SK-N-MC (cell line): ENCODE measurements at regions not wholly inside any gene's neighbourhood (a gene's known extent, or its start where the extent isn't known, plus 50 kb on each side); places are given as distances from the start of the nearest gene placed in this dataset.

ENCODE experiments used
- DNase-seq: peaks from one replicate; pipeline ENCODE4 v3.0.0-alpha.2; 2011; ENCODE audit warnings: low read depth, low spot score
- H3K27ac ChIP-seq: fragments of 200-600 bp; sonication (generic); 2 replicates; pipeline ENCODE4 v1.5.1; 2016; ENCODE audit warnings: mixed run types
- H3K36me3 ChIP-seq: fragments of 200-600 bp; sonication (generic); 2 replicates; pipeline ENCODE4 v1.6.1; 2017; ENCODE audit warnings: antibody characterized with exemption, low read length, mixed read lengths; ENCODE audit not compliant: insufficient read depth
- H3K4me3 ChIP-seq: fragments of 200-600 bp; sonication (generic); 2 replicates; pipeline ENCODE4 v1.5.1; 2016
- H3K9ac ChIP-seq: fragments of 200-600 bp; sonication (generic); 2 replicates; pipeline ENCODE4 v1.8.0; 2017; ENCODE audit warnings: mixed run types, mixed read lengths; ENCODE audit not compliant: insufficient read length
- H3K9me3 ChIP-seq: fragments of 200-600 bp; sonication (generic); 2 replicates; pipeline ENCODE4 v1.6.1; 2017; ENCODE audit warnings: low read depth, mild to moderate bottlenecking, antibody characterized with exemption, low read length, moderate library complexity, mixed read lengths
- EZH2 ChIP-seq: fragments of 200-600 bp; sonication (generic); IDR thresholded peaks from one replicate; pipeline ENCODE4 v1.6.1; 2017; ENCODE audit warnings: antibody characterized with exemption
- FOXP2 ChIP-seq: optimal IDR thresholded peaks from 2 replicates; pipeline ENCODE3; 2011; ENCODE audit warnings: mild to moderate bottlenecking, moderate library complexity; ENCODE audit not compliant: insufficient read depth; ENCODE audit errors: extremely low read length, control extremely low read depth
- POLR2AphosphoS5 ChIP-seq: IDR thresholded peaks from 2 replicates; pipeline ENCODE4 v1.6.1; 2012; ENCODE audit warnings: mild to moderate bottlenecking, low read depth, low read length, borderline replicate concordance

DNA sequence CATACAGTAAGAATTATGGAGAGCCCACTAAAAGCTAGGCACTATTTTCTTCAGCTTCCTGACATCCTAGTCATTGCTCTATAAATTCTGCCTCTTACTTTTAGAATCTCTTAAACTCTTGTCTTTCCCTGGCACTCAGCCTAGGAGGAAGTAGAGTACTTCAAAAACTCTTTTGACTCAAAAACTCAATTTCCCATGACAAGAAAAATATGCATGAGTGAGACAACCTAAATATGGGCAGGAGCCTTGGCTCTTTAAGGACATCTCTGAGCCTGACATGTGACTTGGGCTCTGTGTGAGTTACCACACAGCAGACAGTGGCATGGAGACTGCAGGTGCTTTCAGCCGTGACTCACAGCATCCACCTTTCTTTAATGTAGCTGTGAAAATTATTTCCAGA is 97.5 kb upstream of the CCDC179 start:
- no peak overlapping the region for H3K27ac ChIP-seq
- TF ChIP-seq FOXP2 (no peak), POLR2AphosphoS5 (no peak), EZH2 (no peak)
- DNase-seq: no peak
- no peak overlapping the region for H3K4me3 ChIP-seq
- no peak overlapping the region for H3K9ac ChIP-seq
- no peaks in the 10 kb centered on the region for H3K9me3 ChIP-seq
- no peaks in the 10 kb centered on the region for H3K36me3 ChIP-seq

GRCh38 chr11:22974251-22974650 is 114.0 kb upstream of the CCDC179 start:
- H3K9ac ChIP-seq: no peak overlapping the region
- no peaks in the 10 kb centered on the region for H3K9me3 ChIP-seq
- H3K36me3 ChIP-seq: no peaks in the 10 kb centered on the region
- H3K4me3 ChIP-seq: no peak overlapping the region
- H3K27ac ChIP-seq: no peak overlapping the region
- no peak for TF ChIP-seq POLR2AphosphoS5
- no peak for TF ChIP-seq EZH2
- no peak for TF ChIP-seq FOXP2
- no peak for DNase-seq

DNA sequence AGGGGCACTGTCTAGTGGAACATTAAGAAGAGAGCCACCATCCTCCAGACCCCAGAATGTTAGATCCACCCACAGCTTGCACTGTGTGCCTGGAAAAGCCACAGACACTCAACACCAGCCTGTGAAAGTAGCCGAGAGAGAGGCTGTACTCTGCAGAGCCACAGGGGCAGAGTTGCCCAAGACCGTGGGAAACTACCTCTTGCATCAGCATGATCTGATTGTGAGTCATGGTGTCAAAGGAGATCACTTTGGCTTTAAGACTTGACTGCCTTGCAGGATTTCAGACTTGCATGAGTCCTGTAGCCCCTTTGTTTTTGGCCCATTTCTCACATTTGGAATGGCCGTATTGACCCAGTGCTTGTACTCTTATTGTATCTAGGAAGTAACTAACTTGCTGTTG is 115.9 kb upstream of the CCDC179 start:
- DNase-seq: no peak
- Histone ChIP-seq H3K9me3 (no peaks in the 10 kb centered on the region), H3K36me3 (no peaks in the 10 kb centered on the region), H3K27ac (no peak overlapping the region), H3K4me3 (no peak overlapping the region), H3K9ac (no peak overlapping the region)
- no peak for TF ChIP-seq EZH2
- TF ChIP-seq POLR2AphosphoS5: no peak
- no peak for TF ChIP-seq FOXP2

GRCh38 chr11:22982903-22983302 is 122.6 kb upstream of the CCDC179 start:
- no peak overlapping the region for H3K27ac ChIP-seq
- no peaks in the 10 kb centered on the region for H3K9me3 ChIP-seq
- TF ChIP-seq FOXP2: no peak
- TF ChIP-seq EZH2: no peak
- TF ChIP-seq POLR2AphosphoS5: no peak

DNA sequence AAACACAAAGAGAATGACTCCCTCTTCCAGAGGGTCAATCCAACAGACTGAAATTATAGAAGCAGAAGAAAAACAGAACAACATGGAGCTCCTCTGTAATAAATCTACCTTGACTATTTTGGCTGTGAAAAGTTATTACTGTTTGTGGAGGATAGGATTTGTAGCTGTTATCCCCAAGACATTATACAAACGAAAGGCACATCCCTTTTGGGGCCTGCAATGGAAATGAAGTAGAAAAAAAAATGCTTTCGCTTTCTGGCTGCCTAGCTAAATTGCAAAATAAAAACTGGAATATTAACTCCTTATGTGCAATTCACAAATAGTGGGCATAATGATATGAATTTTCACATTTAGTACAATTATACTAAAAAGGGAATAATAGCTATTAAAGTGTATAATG is 123.8 kb upstream of the CCDC179 start:
- H3K9ac ChIP-seq: no peak overlapping the region
- DNase-seq: no peak
- no peaks in the 10 kb centered on the region for H3K36me3 ChIP-seq
- H3K4me3 ChIP-seq: no peak overlapping the region
- H3K27ac ChIP-seq: no peak overlapping the region
- TF ChIP-seq POLR2AphosphoS5: no peak
- no peak for TF ChIP-seq FOXP2
- TF ChIP-seq EZH2: no peak
- H3K9me3 ChIP-seq: no peaks in the 10 kb centered on the region

More at GRCh38 chr11:22982903-22983302, 122.6 kb upstream of the CCDC179 start:
- no peak for DNase-seq
- no peak overlapping the region for H3K9ac ChIP-seq
- no peak overlapping the region for H3K4me3 ChIP-seq
- no peaks in the 10 kb centered on the region for H3K36me3 ChIP-seq

DNA sequence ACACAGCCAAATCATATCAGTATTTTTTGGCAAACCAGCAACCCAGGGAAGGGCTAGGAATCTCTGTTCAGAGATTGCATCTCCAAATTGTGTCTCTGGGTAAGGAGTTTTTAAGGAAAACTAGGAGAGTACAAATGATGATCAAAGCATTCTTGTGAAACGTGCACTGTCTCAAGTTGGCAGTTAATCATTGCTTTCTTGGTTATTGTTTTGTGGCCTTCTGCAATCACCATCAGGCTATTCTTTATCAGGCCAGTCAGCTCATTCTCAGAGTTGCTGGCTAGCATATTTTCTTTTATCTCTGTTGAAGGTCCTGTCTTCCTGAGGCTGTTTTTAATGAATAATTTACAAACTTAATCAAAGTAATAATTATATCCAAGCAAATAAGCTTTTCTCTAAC is 129.1 kb upstream of the CCDC179 start:
- Histone ChIP-seq H3K9ac (no peak overlapping the region), H3K27ac (no peak overlapping the region), H3K9me3 (no peaks in the 10 kb centered on the region), H3K36me3 (no peaks in the 10 kb centered on the region), H3K4me3 (no peak overlapping the region)
- no peak for DNase-seq
- no peak for TF ChIP-seq POLR2AphosphoS5
- TF ChIP-seq EZH2: no peak
- TF ChIP-seq FOXP2: no peak

- no peak overlapping the region for H3K27ac ChIP-seq
- H3K9ac ChIP-seq: no peak overlapping the region
- H3K4me3 ChIP-seq: no peak overlapping the region
- H3K9me3 ChIP-seq: no peaks in the 10 kb centered on the region
- TF ChIP-seq FOXP2: no peak
- no peak for TF ChIP-seq EZH2
- TF ChIP-seq POLR2AphosphoS5: no peak
- no peak for DNase-seq
- no peaks in the 10 kb centered on the region for H3K36me3 ChIP-seq
Measured at GRCh38 chr11:22991196-22991595, 130.9 kb upstream of the CCDC179 start.

GRCh38 chr11:23006730-23007129 is 146.5 kb upstream of the CCDC179 start:
- H3K4me3 ChIP-seq: no peak overlapping the region
- H3K9me3 ChIP-seq: no peaks in the 10 kb centered on the region
- no peak overlapping the region for H3K27ac ChIP-seq
- TF ChIP-seq POLR2AphosphoS5: no peak
- TF ChIP-seq FOXP2: no peak
- TF ChIP-seq EZH2: no peak
- H3K9ac ChIP-seq: no peak overlapping the region
- no peak for DNase-seq
- H3K36me3 ChIP-seq: no peaks in the 10 kb centered on the region

GRCh38 chr11:23010790-23011335 is 150.6 kb upstream of the CCDC179 start:
- Histone ChIP-seq H3K36me3 (no peaks in the 10 kb centered on the region), H3K4me3 (no peak overlapping the region), H3K9ac (no peak overlapping the region), H3K27ac (no peak overlapping the region), H3K9me3 (no peaks in the 10 kb centered on the region)
- TF ChIP-seq FOXP2 (no peak), EZH2 (no peak), POLR2AphosphoS5 (no peak)
- no peak for DNase-seq
